IMR-90 (cell line): ENCODE measurements at regions not wholly inside any gene's neighbourhood (a gene's known extent, or its start where the extent isn't known, plus 50 kb on each side); places are given as distances from the start of the nearest gene placed in this dataset.

Experiments
- ATAC-seq: fragments of 200-7000 bp; cut with Tn5 transposase; 2 replicates; pipeline ENCODE4 v1.9.1; 2020; ENCODE audit warnings: low read depth, mild to moderate bottlenecking, moderate library complexity
- BruUV-seq: library from RNA; stranded (reverse); fragments of 400-500 nt; replicated peaks from 2 replicates; lab custom pipeline; 2021; lab: Mats Ljungman, UMichigan
- CTCF ChIA-PET: fragments of 300-600 bp; formaldehyde crosslinking; extraction: SDS; loops from one replicate; lab custom pipeline; 2021; ENCODE audit warnings: antibody characterized with exemption; lab: Yijun Ruan, JAX
- POLR2A ChIA-PET: fragments of 300-600 bp; sonication (Branson Sonifier 250); formaldehyde crosslinking; loops from one replicate; lab custom pipeline; 2022; ENCODE audit warnings: antibody characterized with exemption; ENCODE audit not compliant: unreplicated experiment; lab: Charles Lee
- DNase-seq: peaks from one replicate; pipeline ENCODE4 v3.0.0; 2013
- H2AFZ ChIP-seq: replicated peaks from 2 replicates; pipeline ENCODE3; 2013; ENCODE audit warnings: low read length, mild to moderate bottlenecking; ENCODE audit not compliant: poor library complexity
- H2AK5ac ChIP-seq: 2 replicates; pipeline ENCODE4 v1.6.1; 2013; ENCODE audit warnings: low read depth, low read length, inconsistent platforms
- H2AK9ac ChIP-seq: replicated peaks from 2 replicates; pipeline ENCODE3; 2013; ENCODE audit warnings: mild to moderate bottlenecking, low read depth, low read length, moderate library complexity; ENCODE audit not compliant: poor library complexity
- H2BK120ac ChIP-seq: 2 replicates; pipeline ENCODE4 v1.6.1; 2013; ENCODE audit warnings: low read depth, low read length, inconsistent platforms
- H2BK15ac ChIP-seq: 3 replicates; pipeline ENCODE4 v1.6.1; 2013; ENCODE audit warnings: low read depth, low read length, inconsistent platforms
- H2BK20ac ChIP-seq: 2 replicates; pipeline ENCODE4 v1.6.1; 2013; ENCODE audit warnings: low read depth, mild to moderate bottlenecking, inconsistent platforms, low read length, moderate library complexity
- H2BK5ac ChIP-seq: 2 replicates; pipeline ENCODE4 v1.6.1; 2013; ENCODE audit warnings: mild to moderate bottlenecking, low read depth, low read length, inconsistent platforms; ENCODE audit not compliant: poor library complexity, severe bottlenecking
- H3K14ac ChIP-seq: replicated peaks from 2 replicates; pipeline ENCODE4 v1.6.1; 2013; ENCODE audit warnings: low read depth, low read length, inconsistent platforms
- H3K18ac ChIP-seq: 2 replicates; pipeline ENCODE4 v1.6.1; 2013; ENCODE audit warnings: low read depth, low read length, control low read depth
- H3K23ac ChIP-seq: 2 replicates; pipeline ENCODE4 v1.6.1; 2013; ENCODE audit warnings: low read depth, low read length, inconsistent platforms
- H3K27ac ChIP-seq: 2 replicates; pipeline ENCODE4 v1.5.1; 2013; ENCODE audit warnings: mild to moderate bottlenecking, control low read depth, low read length; ENCODE audit not compliant: insufficient read depth
- H3K27me3 ChIP-seq: 2 replicates; pipeline ENCODE4 v1.6.1; 2013; ENCODE audit warnings: low read length; ENCODE audit not compliant: control insufficient read depth, insufficient read depth
- H3K36me3 ChIP-seq: 2 replicates; pipeline ENCODE4 v1.6.1; 2013; ENCODE audit warnings: low read length, mixed read lengths; ENCODE audit not compliant: control insufficient read depth, insufficient read depth
- H3K4ac ChIP-seq: 2 replicates; pipeline ENCODE4 v1.6.1; 2013; ENCODE audit warnings: low read depth, low read length, inconsistent platforms
- H3K4me1 ChIP-seq: 2 replicates; pipeline ENCODE4 v1.6.1; 2013; ENCODE audit warnings: low read length, mixed read lengths; ENCODE audit not compliant: control insufficient read depth, insufficient read depth
- H3K4me2 ChIP-seq: 2 replicates; pipeline ENCODE4 v1.6.1; 2013; ENCODE audit warnings: low read depth, mild to moderate bottlenecking, control low read depth, low read length, moderate library complexity
- H3K4me3 ChIP-seq: 2 replicates; pipeline ENCODE4 v1.5.1; 2013; ENCODE audit warnings: low read depth, mild to moderate bottlenecking, control low read depth, low read length, moderate library complexity; ENCODE audit not compliant: insufficient read depth
- H3K56ac ChIP-seq: 2 replicates; pipeline ENCODE4 v1.6.1; 2013; ENCODE audit warnings: low read length, inconsistent platforms; ENCODE audit not compliant: insufficient read depth; ENCODE audit errors: extremely low read depth
- H3K79me1 ChIP-seq, 2 experiments: 2 replicates each; pipeline ENCODE4 v1.6.1; 2013; ENCODE audit warnings: low read length in 2 of 2, inconsistent platforms in 1 of 2, low read depth in 1 of 2
- H3K9ac ChIP-seq: 2 replicates; pipeline ENCODE4 v1.6.1; 2013; ENCODE audit warnings: low read depth, low read length, control low read depth
- H3K9me1 ChIP-seq: 2 replicates; pipeline ENCODE4 v1.6.1; 2013; ENCODE audit warnings: low read length, inconsistent platforms; ENCODE audit not compliant: insufficient read depth
- H3K9me3 ChIP-seq: 2 replicates; pipeline ENCODE4 v1.6.1; 2013; ENCODE audit warnings: low read length; ENCODE audit not compliant: control insufficient read depth, insufficient read depth
- H4K20me1 ChIP-seq: 2 replicates; pipeline ENCODE4 v1.6.1; 2013; ENCODE audit warnings: low read length, inconsistent platforms; ENCODE audit not compliant: insufficient read depth
- H4K5ac ChIP-seq: 2 replicates; pipeline ENCODE4 v1.6.1; 2013; ENCODE audit warnings: mild to moderate bottlenecking, low read depth, low read length, control low read depth
- H4K8ac ChIP-seq, 2 experiments: 2 replicates each; pipeline ENCODE4 v1.6.1; 2013; ENCODE audit warnings: low read depth in 2 of 2, low read length in 2 of 2, control low read depth in 1 of 2, inconsistent platforms in 1 of 2
- H4K91ac ChIP-seq: 2 replicates; pipeline ENCODE4 v1.6.1; 2013; ENCODE audit warnings: low read depth, low read length, inconsistent platforms; ENCODE audit not compliant: insufficient read depth
- CEBPB ChIP-seq: IDR thresholded peaks from 2 replicates; pipeline ENCODE4 v1.6.1; 2012; ENCODE audit warnings: low read depth, low read length, improper control_type of control experiment
- RFX5 ChIP-seq: IDR thresholded peaks from 2 replicates; pipeline ENCODE4 v1.8.0; 2012; ENCODE audit warnings: low read depth, mild to moderate bottlenecking, low read length, moderate library complexity
- WGBS, 2 experiments: methylation state at CpG; one replicate each; pipeline versions ENCODE4 v1.1.5 to v1.1.7; 2013; ENCODE audit warnings: missing lambda C conversion rate in 2 of 2; ENCODE audit not compliant: insufficient read length in 1 of 2; ENCODE audit errors: extremely low coverage in 2 of 2; 5-methylcytosine and 5-hydroxymethylcytosine counted together
- dilution Hi-C: fragments of 300-500 bp; cut with HindIII; formaldehyde crosslinking; loops from one replicate; pipeline ENCODE4 v1.14.3; 2018; ENCODE audit warnings: low sequenced_read_pairs; ENCODE audit not compliant: unreplicated experiment
- in situ Hi-C: fragments of 300-500 bp; cut with MboI; formaldehyde crosslinking; loops from 3 replicates; pipeline ENCODE4 v1.14.3; 2019; ENCODE audit warnings: low sequenced_read_pairs, inconsistent platforms, mixed read lengths
- intact Hi-C: fragments of 100-400 bp; cut with micrococcal nuclease; formaldehyde crosslinking; loops from 2 replicates; pipeline ENCODE4 v1.10.0; 2022

GRCh38 chr1:201751872-201752271 is 77.1 kb upstream of the IPO9 start:
- no TSS peak for BruUV-seq
- Histone ChIP-seq H3K27me3 (no peaks in the 10 kb centered on the region), H3K9me3 (no peaks in the 10 kb centered on the region), H2AFZ (no peak overlapping the region), H3K56ac (no peak overlapping the region), H2BK120ac (peak overlapping the region; percentile 61), H3K4me3 (no peak overlapping the region), H3K23ac (no peak overlapping the region), H2BK5ac (peak overlapping the region; percentile 84), H3K4ac (peak overlapping the region; percentile 61; the same call in 1 of the 2 replicates), H3K18ac (peak overlapping the region; percentile 39; the same call in 1 of the 2 replicates), H3K27ac (peak overlapping the region; percentile 53; the same call in 1 of the 2 replicates), H3K9me1 (peaks cover 29% of the 10 kb centered on the region), H3K4me1 (peaks cover 44% of the 10 kb centered on the region), H2BK20ac (peak overlapping the region; percentile 73; the same call in 1 of the 2 replicates), H4K91ac (peak overlapping the region; percentile 65; the same call in 1 of the 2 replicates), H3K14ac (peak overlapping the region; percentile 75), H2BK15ac (peak overlapping the region; percentile 80), H3K36me3 (no peaks in the 10 kb centered on the region; the same call in 1 of the 2 replicates), H4K8ac (peak overlapping the region; percentile 57 to 64), H3K4me2 (no peak overlapping the region; the same call in 1 of the 2 replicates), H4K5ac (peak overlapping the region; percentile 1; the same call in 1 of the 2 replicates), H4K20me1 (peaks cover 30% of the 10 kb centered on the region; the same call in 1 of the 2 replicates), H3K9ac (no peak overlapping the region), H3K79me1 (peaks cover 39 to 87% of the 10 kb centered on the region in 2 experiments), H2AK9ac (no peak overlapping the region), H2AK5ac (peak overlapping the region; percentile 64; the same call in 1 of the 2 replicates)
- POLR2A ChIA-PET = no interaction called here
- no CpG with 5 or more reads among the region's 4 CpGs for WGBS, 2 experiments
- DNase-seq = peak; percentile 49
- in situ Hi-C loops = no loop called here
- intact Hi-C loops = no loop called here
- TF ChIP-seq CEBPB = peak; percentile 22; the same call in 1 of the 2 replicates
- no peak for TF ChIP-seq RFX5
- no peak for ATAC-seq
- dilution Hi-C loops = no loop called here
- CTCF ChIA-PET = no interaction called here
